Stimulated activated CD8-positive, alpha-beta memory T cell treated with anti-CD3 and anti-CD28 coated beads, Interleukin-4, amount 100 ng/mL, for 48 hours (primary cell): ENCODE measurements at regions not wholly inside any gene's neighbourhood (a gene's known extent, or its start where the extent isn't known, plus 50 kb on each side); places are given as distances from the start of the nearest gene placed in this dataset.
"Not testable (repeated sequence)": the region's sequence is repeated elsewhere in the genome, so short reads cannot be mapped to it uniquely, and the experiment has no call there.

ENCODE experiments used
- DNase-seq: peaks from one replicate; pipeline ENCODE4 v3.0.0-alpha.2; 2020

DNA sequence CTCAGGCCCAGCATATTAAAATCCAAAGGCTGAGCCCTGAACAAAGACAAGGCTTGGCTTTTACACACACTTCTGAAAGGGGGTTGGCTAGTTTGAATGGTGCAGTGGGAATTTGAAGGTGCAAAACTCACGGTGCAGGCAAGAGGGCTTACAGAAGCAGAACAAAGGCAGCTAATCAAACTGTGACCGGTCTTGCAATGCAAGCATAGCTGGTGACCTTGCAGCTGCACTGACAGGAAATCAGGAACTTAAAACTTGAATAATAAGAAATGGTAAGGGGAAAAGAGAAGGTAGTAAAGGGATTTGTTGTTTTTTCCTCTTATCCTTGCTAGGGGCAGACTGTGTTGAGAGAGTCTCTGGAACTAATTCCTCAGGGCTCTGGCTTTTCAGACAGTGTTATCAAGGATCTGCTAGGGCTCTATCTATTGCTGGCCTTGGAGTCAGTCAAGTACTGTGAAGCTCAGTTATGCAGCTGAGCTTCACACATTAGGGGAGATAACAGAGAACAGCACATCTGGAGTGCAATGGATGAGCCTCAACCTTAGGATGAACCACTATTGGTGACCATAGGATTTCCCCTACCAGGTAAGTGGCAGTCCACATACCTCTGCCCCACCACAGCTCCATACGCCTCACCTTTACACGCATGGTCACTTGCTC is 97.6 kb downstream of the PPIAL4G start:
- no peak for DNase-seq

- no peak for DNase-seq
These were observed 99.1 kb downstream of the PPIAL4G start for GRCh38 chr1:148383966-148384365.

DNA sequence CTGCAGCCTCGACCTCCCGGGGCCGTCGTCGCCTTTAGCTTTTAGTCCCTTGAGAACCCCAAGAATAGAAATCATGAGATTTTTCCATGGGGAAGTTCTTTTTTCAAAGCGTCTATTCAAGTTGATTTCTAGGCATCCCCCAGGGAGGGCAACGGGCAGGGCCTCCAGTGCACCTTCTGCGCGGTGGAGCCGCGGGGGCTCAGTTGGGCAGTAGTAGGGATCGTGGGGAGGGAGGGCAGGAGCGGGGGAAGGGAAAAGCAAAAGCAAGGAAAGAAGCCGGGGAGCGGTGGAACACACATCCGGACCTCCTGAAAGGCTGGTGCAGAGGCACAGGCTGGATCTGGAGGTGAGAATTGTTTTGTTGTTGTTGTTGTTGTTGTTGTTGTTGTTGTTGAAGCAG is 103.4 kb downstream of the PPIAL4G start:
- DNase-seq, result no peak

DNA sequence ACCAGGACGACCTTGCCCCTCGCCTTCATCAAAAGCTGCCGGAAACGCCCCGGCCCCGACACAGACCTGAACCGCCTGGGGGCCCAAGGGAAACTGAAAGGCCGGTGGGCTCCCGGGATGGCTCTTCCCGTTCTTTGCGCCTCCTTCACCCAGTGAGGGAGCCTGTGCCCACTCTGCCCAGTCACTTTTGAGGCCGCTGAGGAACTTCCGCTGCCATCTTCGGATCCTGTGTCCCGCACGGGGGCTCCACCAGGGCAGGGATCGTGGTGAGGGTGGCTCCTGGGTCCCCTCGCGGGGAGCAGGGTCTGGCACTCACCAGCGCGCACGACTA is 104.0 kb downstream of the PPIAL4G start:
- DNase-seq, result no peak

DNA sequence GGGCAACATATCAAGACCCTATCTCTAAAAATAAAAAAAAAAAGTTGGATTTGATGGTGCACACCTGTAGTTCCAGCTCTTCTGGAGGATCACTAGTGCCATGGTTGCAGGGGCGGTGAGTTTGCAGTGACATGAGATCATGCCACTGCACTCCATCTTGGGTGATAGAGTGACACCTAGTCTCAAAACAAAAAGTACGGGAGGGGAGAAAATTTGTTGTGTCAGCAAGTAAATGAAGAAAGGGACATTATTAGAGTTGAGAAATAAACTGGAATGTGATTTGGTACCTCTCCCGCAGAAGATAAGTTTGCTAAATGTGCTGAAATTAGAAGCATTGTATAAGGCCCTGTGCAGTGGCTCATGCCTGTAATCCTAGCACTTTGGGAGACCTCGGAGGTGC is 105.1 kb downstream of the PPIAL4G start:
- DNase-seq, result not testable (repeated sequence)

- DNase-seq, result not testable (repeated sequence)
These were observed 106.1 kb downstream of the PPIAL4G start for GRCh38 chr1:148377045-148377444.

DNA sequence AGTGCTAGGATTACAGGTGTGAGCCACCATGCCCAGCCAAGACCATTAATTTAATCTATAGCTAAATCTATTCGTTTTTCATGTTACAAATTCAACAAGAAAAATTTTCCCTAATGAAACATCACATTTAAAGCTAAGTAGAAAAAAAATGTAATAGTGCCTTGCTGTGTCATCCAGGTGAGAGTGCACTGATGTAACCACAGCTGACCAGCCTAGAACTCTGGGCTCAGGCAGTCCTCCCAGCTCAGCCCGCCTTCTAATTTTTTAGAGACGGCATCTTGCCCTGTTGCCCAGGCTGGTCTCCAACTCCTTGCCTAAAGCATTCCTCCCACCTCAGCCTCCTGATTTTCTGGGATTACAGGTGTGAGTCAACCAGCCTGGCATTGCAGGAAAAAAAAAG is 109.0 kb downstream of the PPIAL4G start:
- DNase-seq, result no peak

DNA sequence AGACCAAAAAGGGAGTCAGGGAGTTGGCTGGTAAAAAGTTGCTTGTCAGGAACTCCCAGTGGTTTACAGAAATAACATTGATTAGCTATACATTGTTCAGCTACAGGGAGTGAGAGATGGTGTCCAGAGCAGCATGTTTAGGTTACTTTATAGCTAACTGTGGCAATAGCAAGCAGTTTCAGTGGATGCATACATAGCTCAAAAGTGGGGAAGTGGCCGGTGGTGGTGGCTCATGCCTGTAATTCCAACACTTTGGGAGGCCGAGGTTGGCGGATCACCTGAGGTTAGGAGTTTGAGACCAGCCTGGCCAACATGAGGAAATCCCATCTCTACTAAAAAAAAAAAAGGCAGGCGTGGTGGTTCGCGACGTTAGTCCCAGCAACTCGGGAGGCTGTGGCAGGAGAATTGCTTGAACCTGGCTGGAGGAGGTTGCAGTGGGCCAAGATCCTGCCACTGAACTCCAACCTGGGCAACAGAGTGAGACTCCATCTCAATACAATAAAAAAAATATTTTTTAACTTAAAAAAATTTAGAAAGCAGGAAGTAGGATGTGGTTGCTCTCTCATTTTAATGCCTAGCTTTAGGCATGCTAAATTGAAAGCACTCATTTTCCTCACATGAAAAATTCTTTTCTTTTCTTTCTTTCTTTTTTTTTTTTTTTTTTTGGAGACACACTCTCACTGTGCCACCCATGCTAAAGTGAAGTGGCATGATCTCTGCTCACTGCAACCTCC is 109.7 kb downstream of the PPIAL4G start:
- DNase-seq, result no peak

DNA sequence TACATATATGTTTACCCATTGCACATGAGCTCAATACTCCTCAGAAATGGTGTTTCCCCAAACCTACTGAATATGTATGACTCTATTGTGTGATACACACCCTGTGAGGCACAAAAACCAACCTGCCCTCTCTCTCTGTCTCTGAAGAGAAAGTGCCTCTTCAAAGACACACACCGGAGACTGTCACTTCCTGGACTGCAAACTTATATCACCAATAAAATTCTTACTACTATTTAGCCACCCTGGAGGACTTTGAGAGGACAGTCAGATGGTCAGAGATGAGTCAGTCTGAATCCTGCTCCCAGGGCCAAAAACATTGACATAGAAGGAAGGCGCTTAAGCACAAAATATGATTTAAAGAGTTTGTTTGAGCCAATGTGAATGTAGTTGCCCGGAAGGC is 110.4 kb downstream of the PPIAL4G start:
- peak; percentile 35 for DNase-seq

DNA sequence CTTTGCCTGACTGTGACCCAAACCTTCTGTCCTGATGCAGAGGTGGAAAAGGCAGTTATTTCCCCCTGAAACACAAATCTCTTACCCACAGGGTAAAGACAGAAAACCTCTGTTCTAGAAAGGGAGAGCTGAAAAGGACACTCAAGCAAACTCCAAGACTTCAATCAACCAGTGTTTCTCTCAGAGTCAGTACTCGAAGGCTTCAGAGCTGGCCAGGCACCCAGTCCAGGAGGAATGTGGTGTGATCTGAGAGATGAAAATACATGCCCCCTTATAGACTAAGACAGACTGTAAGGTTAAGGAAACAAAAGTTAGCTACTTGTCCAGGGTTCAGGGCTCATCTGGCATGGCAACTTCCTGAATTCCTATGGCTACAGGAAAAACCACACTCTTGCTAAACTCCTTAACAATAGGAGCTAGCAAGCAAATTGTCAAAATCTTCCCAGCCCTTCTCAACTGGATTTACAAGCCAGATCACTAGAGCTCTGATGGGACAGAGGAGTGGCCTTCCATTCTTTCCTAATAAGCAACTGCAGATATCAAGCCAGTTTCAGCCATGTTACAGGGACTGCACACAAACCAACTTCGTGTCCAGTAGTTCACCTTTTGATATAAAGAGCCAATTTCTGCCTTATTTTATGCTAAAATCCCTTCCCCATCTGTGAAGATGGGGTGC is 110.9 kb downstream of the PPIAL4G start:
- not testable (repeated sequence) for DNase-seq

- DNase-seq, result peak; percentile 74
These were observed 111.5 kb downstream of the PPIAL4G start for GRCh38 chr1:148371551-148371994.

- DNase-seq, result not testable (repeated sequence)
These were observed 112.4 kb downstream of the PPIAL4G start for GRCh38 chr1:148370661-148371060.

DNA sequence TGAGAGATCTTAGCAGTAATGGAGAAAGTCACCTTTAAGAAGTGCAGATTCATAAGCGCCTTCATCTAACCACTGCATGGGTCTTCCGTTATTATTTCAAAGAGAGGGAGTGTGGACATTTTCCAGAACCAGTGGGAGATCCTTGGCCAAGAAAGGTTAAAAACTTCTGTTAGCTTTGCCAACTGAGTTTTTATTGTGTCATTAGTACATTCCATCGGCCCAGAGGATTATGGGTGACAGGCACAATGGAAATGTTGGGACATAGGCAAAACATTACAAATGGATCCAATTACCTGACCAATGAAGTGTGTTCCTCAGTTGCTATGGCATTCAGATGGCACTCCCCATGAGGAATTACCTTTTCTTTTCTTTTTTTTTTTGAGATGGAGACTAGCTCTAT is 115.5 kb downstream of the PPIAL4G start:
- no peak for DNase-seq

- not testable (repeated sequence) for DNase-seq
These were observed 116.9 kb downstream of the PPIAL4G start for GRCh38 chr1:148366136-148366753.

DNA sequence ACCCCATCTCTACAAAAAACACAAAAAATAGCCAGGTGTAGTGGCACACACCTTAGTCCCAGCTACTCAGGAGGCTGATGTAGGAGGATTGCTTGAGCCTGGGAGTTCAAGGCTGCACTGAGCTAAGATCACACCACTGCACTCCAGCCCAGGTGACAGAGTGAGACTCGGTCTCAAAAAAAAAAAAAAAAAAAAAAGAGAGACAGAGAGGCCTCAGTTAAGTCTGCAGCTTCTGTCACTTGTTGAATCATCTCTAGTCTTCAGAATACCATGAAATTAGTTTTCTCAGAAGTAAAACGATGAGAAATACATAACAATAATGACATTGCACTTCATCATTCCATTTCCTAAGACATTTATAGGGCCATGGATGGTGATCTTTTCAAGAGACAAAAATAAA is 118.0 kb downstream of the PPIAL4G start:
- not testable (repeated sequence) for DNase-seq

DNA sequence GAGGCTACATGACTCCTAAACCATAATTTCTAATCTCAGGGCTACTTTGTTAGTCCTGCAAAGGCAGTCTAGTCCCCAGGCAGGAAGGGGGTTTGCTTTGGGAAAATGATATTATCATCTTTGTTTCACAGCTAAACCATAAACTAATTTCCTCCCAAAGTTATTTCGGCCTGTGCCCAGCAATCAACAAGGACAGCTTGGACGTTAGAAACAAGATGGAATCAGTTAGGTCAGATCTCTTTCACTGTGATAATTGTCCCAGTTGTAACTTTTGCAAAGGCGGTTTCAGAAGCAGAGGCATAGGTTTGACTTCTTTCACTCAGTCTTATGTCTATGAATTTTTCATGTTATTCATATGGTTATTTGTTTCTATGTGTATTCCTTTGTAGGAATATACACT is 119.1 kb downstream of the PPIAL4G start:
- not testable (repeated sequence) for DNase-seq

DNA sequence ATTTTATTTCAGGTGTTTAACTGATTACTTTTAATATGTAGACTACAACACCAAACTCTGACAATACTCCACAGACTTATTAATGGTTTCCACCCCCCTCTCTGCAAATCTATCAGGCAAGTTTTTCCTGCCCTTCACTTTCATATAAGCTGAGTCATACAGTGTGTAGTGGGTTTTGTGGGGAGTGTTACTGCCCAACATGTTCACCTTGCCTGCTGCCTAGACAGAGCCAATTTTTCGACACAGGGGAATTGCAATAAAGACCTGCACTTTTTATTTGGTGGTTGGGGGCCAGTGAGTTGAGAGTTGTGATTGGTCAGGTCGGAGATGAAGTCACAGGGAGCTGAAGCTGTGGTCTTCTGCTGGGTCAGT is 119.7 kb downstream of the PPIAL4G start:
- peak; percentile 37 for DNase-seq

DNA sequence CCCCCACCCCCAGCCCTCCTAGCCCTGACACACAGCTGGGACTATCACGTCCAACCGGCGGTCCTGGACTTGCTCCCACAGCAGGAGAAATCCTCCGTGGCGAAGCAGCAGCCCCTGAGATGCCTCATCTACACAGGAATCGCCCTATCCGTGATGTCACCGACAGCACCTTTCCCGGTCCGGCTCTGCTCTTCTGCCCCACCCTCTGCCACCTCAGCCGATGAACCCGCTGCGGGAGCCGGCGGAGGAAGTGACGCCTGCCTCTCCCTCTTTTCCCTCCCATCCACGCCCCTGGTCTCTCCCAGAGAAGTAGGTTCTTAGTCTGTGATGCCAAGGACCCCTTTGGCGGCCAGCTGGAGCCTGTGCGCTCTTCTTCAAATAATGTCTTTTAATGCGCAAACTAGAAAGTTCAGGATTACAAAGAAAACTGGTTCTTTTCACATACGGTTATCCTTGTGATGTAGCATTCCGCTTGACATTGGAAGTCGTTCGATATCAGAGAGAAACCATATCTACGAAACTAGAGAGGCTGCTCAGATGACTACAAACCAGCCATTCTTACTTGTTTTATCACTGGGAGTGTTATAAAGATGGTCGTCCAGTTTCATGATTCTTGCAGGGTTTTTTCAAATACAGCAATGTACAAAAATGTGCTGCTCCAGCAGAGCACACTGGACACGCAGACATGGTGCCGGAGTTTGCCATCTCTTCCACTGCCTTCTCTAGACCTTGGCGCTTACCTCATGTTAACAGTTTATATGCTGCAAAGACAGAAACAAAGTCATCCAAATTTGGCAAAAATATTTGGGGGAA is 120.3 kb downstream of the PPIAL4G start:
- peak; percentile 76 for DNase-seq

GRCh38 chr1:148362216-148362611 is 120.9 kb downstream of the PPIAL4G start:
- peak; percentile 65 for DNase-seq

DNA sequence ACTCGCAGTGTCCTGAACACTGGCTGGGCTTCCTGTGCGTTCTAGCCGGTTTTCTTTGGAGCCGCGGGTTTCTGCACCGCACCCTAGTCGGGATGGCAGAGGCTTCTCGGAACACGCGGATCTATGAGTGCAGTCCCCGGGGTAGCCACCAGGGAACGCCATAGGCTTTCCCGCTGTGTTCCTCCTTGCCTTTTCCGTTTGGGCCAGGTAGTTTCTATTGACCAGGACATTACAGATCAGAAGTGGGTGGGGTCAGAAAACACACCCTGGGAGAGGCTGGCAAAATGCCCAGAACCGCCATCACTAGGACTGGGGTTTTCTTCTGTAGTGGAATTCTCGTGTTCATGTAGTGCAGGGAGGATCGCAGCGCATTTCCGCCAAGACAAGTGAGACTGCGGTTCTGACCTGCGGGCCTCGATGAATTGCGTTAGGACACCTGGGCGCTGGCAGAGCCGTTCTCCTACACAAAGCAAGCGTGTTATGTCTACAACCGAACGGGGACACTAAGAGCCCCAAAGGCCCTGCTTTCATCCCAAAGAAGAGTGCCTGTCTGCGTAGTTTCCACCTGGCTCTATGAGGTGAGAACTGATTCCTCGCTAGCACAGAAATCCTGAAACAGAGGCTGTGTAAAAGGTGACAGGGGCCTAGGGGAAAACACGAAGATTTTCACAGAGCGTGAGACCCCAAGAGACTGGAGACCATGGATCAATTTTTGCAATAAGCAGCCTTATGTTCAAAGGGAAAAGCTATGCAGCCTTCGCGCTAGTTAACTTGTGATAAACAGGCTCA is 121.5 kb downstream of the PPIAL4G start:
- DNase-seq, result peak; percentile 68

DNA sequence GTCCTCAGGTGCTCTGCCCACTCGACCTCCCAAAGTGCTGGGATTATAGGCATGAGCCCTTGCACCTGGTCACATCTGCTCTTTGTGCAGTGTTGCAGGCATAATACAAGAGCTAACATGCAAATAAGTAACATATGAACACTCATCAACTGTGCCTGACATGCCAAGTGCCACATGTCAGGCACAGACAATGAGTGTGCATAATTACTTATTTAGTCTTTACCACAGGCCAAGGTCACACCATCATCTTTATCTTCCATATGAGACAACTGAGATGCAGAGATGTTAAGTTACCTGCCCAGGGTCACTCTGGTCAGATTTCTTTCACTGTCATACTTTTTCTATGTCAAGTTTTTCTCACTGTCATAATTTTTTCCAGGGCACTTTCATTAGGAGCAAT is 126.1 kb downstream of the PPIAL4G start:
- DNase-seq, result no peak

DNA sequence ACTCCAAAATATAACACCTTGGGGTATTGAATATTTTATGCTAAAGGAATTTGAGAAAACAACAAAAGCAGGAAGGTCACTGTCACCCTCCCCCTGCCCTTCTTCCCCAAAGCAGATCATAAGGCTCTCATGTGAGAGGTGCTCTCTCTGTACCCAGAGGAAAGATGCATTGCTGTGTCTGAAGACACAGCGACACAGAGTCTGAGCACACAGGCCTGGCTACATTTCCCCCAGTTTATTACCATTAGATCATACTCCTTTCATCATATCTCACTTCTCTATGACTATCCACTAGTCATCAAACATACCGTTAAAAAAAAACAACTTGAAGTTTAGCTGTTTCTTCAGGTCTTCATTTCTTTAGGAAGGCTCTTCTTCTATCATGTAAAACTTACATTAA is 127.1 kb downstream of the PPIAL4G start:
- DNase-seq, result no peak
